SJSA1 (cell line): ENCODE measurements at regions not wholly inside any gene's neighbourhood (a gene's known extent, or its start where the extent isn't known, plus 50 kb on each side); places are given as distances from the start of the nearest gene placed in this dataset.

ENCODE experiments used
- DNase-seq, 2 experiments: peaks; one replicate each; pipeline ENCODE4 v3.0.0-alpha.2; 2015 to 2020; ENCODE audit warnings: low spot score in 2 of 2, low read depth in 1 of 2
- H3K27ac ChIP-seq: fragments of 250-450 bp; sonication (Bioruptor Pico); 2 replicates; pipeline ENCODE4 v1.5.1; 2020; ENCODE audit warnings: mild to moderate bottlenecking, moderate library complexity
- H3K27me3 ChIP-seq: fragments of 250-450 bp; sonication (Bioruptor Pico); replicated peaks from 2 replicates; pipeline ENCODE4 v1.5.1; 2020; ENCODE audit warnings: mild to moderate bottlenecking, moderate library complexity
- H3K36me3 ChIP-seq: fragments of 250-450 bp; sonication (Bioruptor Pico); 2 replicates; pipeline ENCODE4 v1.5.1; 2020; ENCODE audit warnings: mild to moderate bottlenecking
- H3K4me1 ChIP-seq: fragments of 250-450 bp; sonication (Bioruptor Pico); replicated peaks from 2 replicates; pipeline ENCODE4 v1.6.1; 2021; ENCODE audit warnings: mild to moderate bottlenecking
- H3K4me3 ChIP-seq: fragments of 250-450 bp; sonication (Bioruptor Pico); 2 replicates; pipeline ENCODE4 v1.5.1; 2020; ENCODE audit warnings: mild to moderate bottlenecking
- H3K9me3 ChIP-seq: fragments of 250-450 bp; sonication (Bioruptor Pico); replicated peaks from 2 replicates; pipeline ENCODE4 v1.5.1; 2020; ENCODE audit warnings: mild to moderate bottlenecking

- Histone ChIP-seq H3K27ac (no peak overlapping the region), H3K4me3 (no peak overlapping the region), H3K4me1 (no peaks in the 10 kb centered on the region), H3K27me3 (no peaks in the 10 kb centered on the region), H3K36me3 (no peaks in the 10 kb centered on the region), H3K9me3 (no peaks in the 10 kb centered on the region)
- no peak for DNase-seq
Measured at GRCh38 chr13:73204952-73205351, 146.1 kb downstream of the KLF5 start.

GRCh38 chr13:73201626-73202025 lies 142.8 kb downstream of the KLF5 start:
- no peaks in the 10 kb centered on the region for H3K36me3 ChIP-seq
- no peaks in the 10 kb centered on the region for H3K9me3 ChIP-seq
- no peak for DNase-seq
- no peak overlapping the region for H3K27ac ChIP-seq
- H3K4me1 ChIP-seq: no peaks in the 10 kb centered on the region
- no peak overlapping the region for H3K4me3 ChIP-seq
- H3K27me3 ChIP-seq: no peaks in the 10 kb centered on the region

DNA sequence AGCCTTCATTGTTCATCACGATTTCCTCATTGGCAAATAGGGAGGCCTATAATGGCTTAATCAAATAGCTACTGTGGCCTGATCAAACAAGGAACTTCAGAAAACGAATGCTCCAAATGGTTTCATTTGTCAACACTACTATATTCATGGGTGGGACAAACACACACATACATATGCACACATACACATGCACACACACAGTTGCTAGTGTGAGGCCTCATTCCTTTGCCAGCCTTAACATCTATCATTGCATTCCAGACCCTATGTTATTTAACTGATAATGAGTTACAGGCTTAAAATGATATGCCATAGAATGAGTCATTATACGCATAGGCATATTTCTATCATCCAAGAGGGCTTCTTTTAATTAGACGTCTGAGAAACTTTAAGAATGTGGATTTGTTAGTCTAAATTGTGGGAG lies 140.2 kb downstream of the KLF5 start:
- H3K27me3 ChIP-seq: no peaks in the 10 kb centered on the region
- H3K4me1 ChIP-seq: no peaks in the 10 kb centered on the region
- H3K27ac ChIP-seq: no peak overlapping the region
- no peak for DNase-seq
- no peak overlapping the region for H3K4me3 ChIP-seq
- no peaks in the 10 kb centered on the region for H3K9me3 ChIP-seq
- no peaks in the 10 kb centered on the region for H3K36me3 ChIP-seq

GRCh38 chr13:73195091-73195490 lies 136.3 kb downstream of the KLF5 start:
- Histone ChIP-seq H3K9me3 (no peaks in the 10 kb centered on the region), H3K4me3 (no peak overlapping the region), H3K27ac (no peak overlapping the region), H3K27me3 (no peaks in the 10 kb centered on the region), H3K36me3 (no peaks in the 10 kb centered on the region), H3K4me1 (no peaks in the 10 kb centered on the region)
- DNase-seq: no peak

DNA sequence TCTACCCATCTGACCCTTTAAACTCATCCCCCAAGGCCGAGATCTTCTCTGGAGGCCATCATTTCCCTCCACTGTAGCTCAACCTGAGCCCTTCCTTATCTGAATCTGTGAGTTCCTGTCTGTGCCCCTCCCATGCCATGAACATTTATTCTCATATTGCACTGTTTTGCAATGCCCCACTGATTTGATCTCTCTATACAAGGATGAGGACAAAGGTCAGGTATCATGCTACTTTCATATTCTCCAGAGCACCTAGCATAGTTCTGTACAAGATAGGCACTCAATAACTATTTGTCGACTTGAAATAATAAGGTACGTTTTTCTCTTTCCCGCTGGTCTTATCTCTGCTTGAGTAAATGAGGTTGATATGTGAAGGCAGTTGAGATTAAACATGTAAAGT lies 135.5 kb downstream of the KLF5 start:
- Histone ChIP-seq H3K4me3 (no peak overlapping the region), H3K27me3 (no peaks in the 10 kb centered on the region), H3K4me1 (no peaks in the 10 kb centered on the region), H3K27ac (no peak overlapping the region), H3K36me3 (no peaks in the 10 kb centered on the region), H3K9me3 (no peaks in the 10 kb centered on the region)
- DNase-seq: no peak

- Histone ChIP-seq H3K36me3 (no peaks in the 10 kb centered on the region), H3K4me1 (no peaks in the 10 kb centered on the region), H3K9me3 (no peaks in the 10 kb centered on the region), H3K4me3 (no peak overlapping the region), H3K27ac (no peak overlapping the region), H3K27me3 (no peaks in the 10 kb centered on the region)
- no peak for DNase-seq
Measured at GRCh38 chr13:73193554-73193953, 134.7 kb downstream of the KLF5 start.

DNA sequence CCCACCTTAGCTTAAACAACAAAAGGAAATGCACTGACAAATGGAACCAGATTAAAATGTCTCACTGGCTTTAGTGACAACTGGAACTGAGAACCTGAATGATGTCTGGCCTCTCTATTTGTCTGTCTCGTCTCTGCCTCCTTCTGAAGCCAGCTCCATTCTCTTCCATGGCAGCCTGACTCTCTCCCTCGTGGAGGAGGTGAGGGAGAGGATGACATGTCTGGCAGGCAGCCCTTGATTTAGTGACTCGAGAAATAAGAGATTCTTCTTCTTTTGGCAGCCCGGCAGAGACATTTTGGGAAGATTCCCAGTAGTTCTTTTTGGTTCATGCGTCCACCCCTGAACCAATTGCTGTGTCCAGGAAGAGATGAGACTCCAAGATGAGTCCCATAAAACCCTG lies 131.7 kb downstream of the KLF5 start:
- Histone ChIP-seq H3K9me3 (no peaks in the 10 kb centered on the region), H3K36me3 (no peaks in the 10 kb centered on the region), H3K4me1 (no peaks in the 10 kb centered on the region), H3K4me3 (no peak overlapping the region), H3K27me3 (no peaks in the 10 kb centered on the region), H3K27ac (no peak overlapping the region)
- DNase-seq: no peak

- Histone ChIP-seq H3K4me1 (no peaks in the 10 kb centered on the region), H3K4me3 (no peak overlapping the region), H3K9me3 (no peaks in the 10 kb centered on the region), H3K36me3 (no peaks in the 10 kb centered on the region), H3K27me3 (no peaks in the 10 kb centered on the region), H3K27ac (no peak overlapping the region)
- no peak for DNase-seq
Measured at GRCh38 chr13:73189776-73190175, 131.0 kb downstream of the KLF5 start.

DNA sequence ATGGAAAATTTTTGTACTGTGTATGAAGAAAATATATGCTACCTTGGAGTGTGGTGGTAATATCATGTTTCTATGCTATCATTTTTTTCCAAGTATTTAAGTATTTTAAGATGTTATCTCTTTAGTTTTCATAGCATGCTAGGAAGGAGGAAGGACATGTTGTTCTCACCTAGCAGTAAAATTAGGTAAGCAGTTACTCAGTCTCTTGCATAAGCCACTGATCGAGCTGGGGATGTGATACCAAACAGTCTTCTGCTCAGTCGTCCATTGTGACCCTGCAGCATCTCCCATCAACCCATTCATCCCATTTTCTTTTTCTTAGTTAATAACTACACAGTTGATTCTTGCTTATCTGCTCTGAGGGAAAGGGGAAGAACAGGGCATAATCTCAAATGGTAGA lies 130.6 kb downstream of the KLF5 start:
- H3K4me3 ChIP-seq: no peak overlapping the region
- DNase-seq: no peak
- H3K9me3 ChIP-seq: no peaks in the 10 kb centered on the region
- H3K27me3 ChIP-seq: no peaks in the 10 kb centered on the region
- H3K27ac ChIP-seq: no peak overlapping the region
- H3K36me3 ChIP-seq: no peaks in the 10 kb centered on the region
- no peaks in the 10 kb centered on the region for H3K4me1 ChIP-seq

DNA sequence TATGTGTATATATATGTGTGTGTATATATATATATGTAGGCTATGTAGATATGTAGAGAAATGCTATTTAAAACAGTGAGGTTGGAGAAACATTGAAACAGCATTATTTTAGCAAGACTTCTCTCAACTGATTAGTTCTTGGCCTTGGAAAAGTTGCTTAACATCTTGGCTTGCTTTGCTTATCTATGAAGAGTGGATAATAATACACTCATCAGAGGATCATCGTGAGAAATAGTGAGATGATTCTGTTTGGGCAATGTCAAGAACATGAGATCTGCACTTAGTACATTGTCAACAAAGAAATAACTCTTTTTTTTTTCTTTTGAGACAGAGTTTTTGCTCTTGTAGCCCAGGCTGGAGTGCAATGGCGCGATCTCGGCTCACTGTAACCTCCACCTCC lies 128.3 kb downstream of the KLF5 start:
- H3K9me3 ChIP-seq: no peaks in the 10 kb centered on the region
- H3K27me3 ChIP-seq: no peaks in the 10 kb centered on the region
- H3K4me3 ChIP-seq: no peak overlapping the region
- H3K27ac ChIP-seq: no peak overlapping the region
- no peaks in the 10 kb centered on the region for H3K36me3 ChIP-seq
- no peak for DNase-seq
- H3K4me1 ChIP-seq: no peaks in the 10 kb centered on the region

DNA sequence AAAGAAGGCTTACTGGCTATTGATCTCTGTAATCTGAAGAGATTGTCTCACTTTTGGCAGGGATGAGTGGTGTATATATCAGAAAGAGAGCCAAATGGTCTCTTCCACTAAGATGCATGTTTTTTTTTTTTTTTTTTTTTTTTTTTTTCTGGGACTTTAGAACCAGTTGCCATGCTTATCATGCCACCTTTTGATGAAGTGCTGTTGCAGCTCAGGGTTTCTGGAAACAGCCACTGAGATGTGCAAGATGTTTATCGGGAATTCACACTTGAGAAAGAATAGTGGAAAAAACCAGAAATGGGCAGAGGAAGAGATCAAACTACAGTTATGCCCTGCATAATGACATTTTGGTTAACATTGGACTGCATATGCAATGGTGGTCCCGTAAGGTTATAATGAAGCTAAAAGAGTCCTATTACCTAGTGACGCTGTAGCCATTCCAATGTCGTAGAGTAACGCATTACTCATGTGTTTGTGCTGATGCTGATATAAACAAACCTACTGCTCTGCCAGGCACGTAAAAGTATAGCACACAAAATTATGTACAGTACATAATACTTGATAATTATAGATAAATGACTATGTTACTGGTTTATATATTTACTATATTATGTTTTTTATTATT lies 121.0 kb downstream of the KLF5 start:
- Histone ChIP-seq H3K4me3 (no peak overlapping the region), H3K27ac (no peak overlapping the region), H3K27me3 (no peaks in the 10 kb centered on the region), H3K9me3 (no peaks in the 10 kb centered on the region), H3K4me1 (0 out of 2 replicates have a peak, but pooled peaks cover 6% of the 10 kb centered on the region), H3K36me3 (no peaks in the 10 kb centered on the region)
- DNase-seq: peak in 1 of 2 experiments; percentile 29

DNA sequence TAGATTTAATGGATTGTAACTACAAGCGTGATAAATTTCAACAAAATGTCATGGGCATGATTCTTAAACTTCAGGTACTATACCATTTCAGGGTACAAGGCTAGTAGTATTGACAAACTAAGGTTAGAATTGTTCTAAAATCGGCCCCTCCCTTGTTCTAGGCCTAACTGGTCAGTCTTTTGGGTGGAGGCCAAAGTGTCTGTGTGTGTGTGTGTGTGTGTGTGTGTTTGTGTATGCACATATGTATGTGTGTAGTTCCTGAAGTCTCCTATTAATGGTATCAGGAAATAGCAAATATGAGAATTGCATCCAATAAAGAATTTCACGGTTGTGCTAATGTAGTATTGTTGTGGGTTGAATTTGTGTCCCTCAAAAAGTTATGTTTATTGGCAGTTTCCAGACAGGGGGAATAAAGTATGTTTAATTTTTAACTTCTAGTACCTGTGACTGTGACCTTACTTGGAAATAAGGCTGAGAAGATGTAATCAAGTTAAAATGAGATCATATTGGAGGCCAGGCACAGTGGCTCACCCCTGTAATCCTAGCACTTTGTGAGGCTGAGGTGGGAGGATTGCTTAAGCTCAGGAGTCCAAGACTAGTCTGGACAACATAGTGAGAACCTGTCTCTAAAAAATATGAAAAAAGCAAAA lies 119.2 kb downstream of the KLF5 start:
- 0 out of 2 replicates have a peak, but pooled peaks cover 6% of the 10 kb centered on the region for H3K4me1 ChIP-seq
- no peak for DNase-seq
- no peaks in the 10 kb centered on the region for H3K27me3 ChIP-seq
- H3K9me3 ChIP-seq: no peaks in the 10 kb centered on the region
- H3K36me3 ChIP-seq: no peaks in the 10 kb centered on the region
- no peak overlapping the region for H3K4me3 ChIP-seq
- no peak overlapping the region for H3K27ac ChIP-seq

DNA sequence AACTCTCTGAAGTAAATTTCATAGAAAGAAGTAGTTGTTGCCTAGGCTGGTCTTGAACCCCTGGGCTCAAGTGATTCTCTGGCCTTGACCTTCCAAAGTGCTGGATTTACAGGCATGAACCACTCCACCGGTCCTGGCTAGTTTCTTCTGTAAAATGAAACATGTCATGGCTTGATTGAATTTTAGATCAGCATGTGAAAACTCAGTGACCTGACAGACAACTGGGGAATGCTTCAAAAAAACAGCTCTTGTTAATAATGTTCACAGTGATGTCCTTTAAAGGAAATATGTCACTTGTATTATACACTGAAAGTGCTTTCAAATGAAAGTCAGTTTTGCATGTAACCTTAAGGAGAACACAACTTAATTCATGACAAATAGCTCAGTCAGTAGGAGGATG lies 118.2 kb downstream of the KLF5 start:
- Histone ChIP-seq H3K27ac (no peak overlapping the region), H3K4me1 (peaks cover 11% of the 10 kb centered on the region), H3K9me3 (no peaks in the 10 kb centered on the region), H3K27me3 (no peaks in the 10 kb centered on the region), H3K4me3 (no peak overlapping the region), H3K36me3 (no peaks in the 10 kb centered on the region)
- DNase-seq: no peak

DNA sequence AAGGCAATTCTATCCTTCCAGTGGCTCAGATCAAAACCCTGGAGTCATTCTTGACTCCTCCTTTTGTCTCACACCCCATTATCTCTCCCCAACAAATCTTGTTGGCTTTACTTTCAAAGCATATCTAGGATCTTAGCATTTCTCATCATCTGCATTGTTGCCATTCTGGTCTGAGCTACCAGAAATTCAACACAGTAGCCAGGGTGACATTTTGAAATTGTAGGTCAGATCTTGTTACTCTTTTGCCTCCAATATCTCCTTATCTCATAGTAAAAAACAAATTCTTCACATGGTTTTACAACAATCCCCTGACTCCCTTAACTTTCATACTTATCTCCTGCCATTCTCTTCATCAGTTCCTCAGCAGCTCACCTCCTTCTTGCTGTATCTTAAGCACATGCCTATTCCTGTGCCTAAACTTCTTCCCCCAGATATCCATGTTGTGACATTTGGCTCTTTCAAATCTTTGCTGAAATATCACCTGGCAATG lies 115.8 kb downstream of the KLF5 start:
- Histone ChIP-seq H3K27me3 (no peaks in the 10 kb centered on the region), H3K4me1 (peaks cover 16% of the 10 kb centered on the region), H3K36me3 (no peaks in the 10 kb centered on the region)

More for the DNA sequence above, 115.8 kb downstream of the KLF5 start:
- Histone ChIP-seq H3K9me3 (no peaks in the 10 kb centered on the region), H3K4me3 (no peak overlapping the region), H3K27ac (no peak overlapping the region)
- no peak for DNase-seq
